Endodermal cell (in vitro differentiated cells): ENCODE measurements at regions not wholly inside any gene's neighbourhood (a gene's known extent, or its start where the extent isn't known, plus 50 kb on each side); places are given as distances from the start of the nearest gene placed in this dataset.
"Not testable (repeated sequence)": the region's sequence is repeated elsewhere in the genome, so short reads cannot be mapped to it uniquely, and the experiment has no call there.

ENCODE experiments used
- DNase-seq: peaks from one replicate; pipeline ENCODE4 v3.0.0-alpha.2; 2017
- H3K27ac ChIP-seq: 2 replicates; pipeline ENCODE4 v1.5.1; 2013; ENCODE audit warnings: mild to moderate bottlenecking, low read depth, low read length, moderate library complexity
- H3K27me3 ChIP-seq: 2 replicates; pipeline ENCODE4 v1.6.1; 2013; ENCODE audit warnings: mild to moderate bottlenecking, low read length, moderate library complexity; ENCODE audit not compliant: insufficient read depth, control insufficient read depth, poor library complexity, severe bottlenecking
- H3K36me3 ChIP-seq: 2 replicates; pipeline ENCODE4 v1.7.0; 2013; ENCODE audit warnings: mild to moderate bottlenecking, low read length, moderate library complexity; ENCODE audit not compliant: control insufficient read depth, insufficient read depth
- H3K4me1 ChIP-seq: one replicate; pipeline ENCODE4 v1.7.0; 2013; ENCODE audit warnings: low read length; ENCODE audit not compliant: control insufficient read depth, insufficient read depth
- H3K4me3 ChIP-seq: 2 replicates; pipeline ENCODE4 v1.5.1; 2013; ENCODE audit warnings: mild to moderate bottlenecking, low read length, moderate library complexity
- H3K9ac ChIP-seq: 2 replicates; pipeline ENCODE4 v1.6.1; 2013; ENCODE audit warnings: mild to moderate bottlenecking, low read length, moderate library complexity; ENCODE audit not compliant: poor library complexity, severe bottlenecking; ENCODE audit errors: extremely low read depth
- H3K9me3 ChIP-seq: 2 replicates; pipeline ENCODE4 v1.6.1; 2013; ENCODE audit warnings: mild to moderate bottlenecking, low read length, moderate library complexity; ENCODE audit not compliant: control insufficient read depth
- H3K27ac Mint-ChIP-seq: 2 replicates; pipeline ENCODE4 v1.8.0; 2020; ENCODE audit warnings: mixed read lengths
- H3K27me3 Mint-ChIP-seq: 2 replicates; pipeline ENCODE4 v1.8.0; 2021; ENCODE audit warnings: mild to moderate bottlenecking, mixed read lengths; ENCODE audit not compliant: insufficient read depth
- H3K36me3 Mint-ChIP-seq: 2 replicates; pipeline ENCODE4 v1.8.0; 2020; ENCODE audit warnings: low read depth, mixed read lengths
- H3K4me1 Mint-ChIP-seq: 2 replicates; pipeline ENCODE4 v1.8.0; 2020; ENCODE audit warnings: mixed read lengths
- H3K4me3 Mint-ChIP-seq: 2 replicates; pipeline ENCODE4 v1.8.0; 2020; ENCODE audit warnings: mild to moderate bottlenecking, moderate library complexity, mixed read lengths
- H3K9me3 Mint-ChIP-seq: 2 replicates; pipeline ENCODE4 v1.8.0; 2020; ENCODE audit warnings: mild to moderate bottlenecking, mixed read lengths
- WGBS, 2 experiments: methylation state at CpG; one replicate each; pipeline versions ENCODE4 v1.1.5 to v1.1.7; 2013; ENCODE audit warnings: missing lambda C conversion rate in 2 of 2, mixed read lengths in 1 of 2; ENCODE audit not compliant: insufficient coverage in 1 of 2, insufficient read length in 1 of 2; 5-methylcytosine and 5-hydroxymethylcytosine counted together
- TF ChIP-seq, protein P1 (sequence below): fragments of 200-600 bp; sonication (generic); conservative IDR thresholded peaks from 2 replicates; pipeline ENCODE4 v1.5.0; 2021; ENCODE audit warnings: antibody characterized with exemption, mild to moderate bottlenecking

DNA sequence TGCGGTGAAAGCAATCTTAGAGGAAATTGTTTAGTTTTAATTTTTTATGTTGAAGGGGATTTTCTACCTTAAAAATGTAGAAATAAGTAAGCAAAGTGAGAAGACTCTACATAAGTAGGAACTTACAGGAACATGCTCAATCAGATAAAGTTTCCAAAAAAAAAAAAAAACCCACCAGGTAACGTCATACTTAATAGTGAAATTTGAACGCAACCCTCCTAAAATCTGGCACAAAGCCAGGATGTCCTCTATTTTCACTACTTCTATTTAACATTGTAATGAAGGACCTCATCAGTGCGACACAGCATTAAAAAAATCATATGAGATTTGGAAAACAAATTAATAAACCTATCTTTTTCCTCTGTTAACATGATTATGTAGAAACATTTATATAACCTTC lies 135.0 kb upstream of the FAT4 start:
- TF ChIP-seq, protein P1, sequence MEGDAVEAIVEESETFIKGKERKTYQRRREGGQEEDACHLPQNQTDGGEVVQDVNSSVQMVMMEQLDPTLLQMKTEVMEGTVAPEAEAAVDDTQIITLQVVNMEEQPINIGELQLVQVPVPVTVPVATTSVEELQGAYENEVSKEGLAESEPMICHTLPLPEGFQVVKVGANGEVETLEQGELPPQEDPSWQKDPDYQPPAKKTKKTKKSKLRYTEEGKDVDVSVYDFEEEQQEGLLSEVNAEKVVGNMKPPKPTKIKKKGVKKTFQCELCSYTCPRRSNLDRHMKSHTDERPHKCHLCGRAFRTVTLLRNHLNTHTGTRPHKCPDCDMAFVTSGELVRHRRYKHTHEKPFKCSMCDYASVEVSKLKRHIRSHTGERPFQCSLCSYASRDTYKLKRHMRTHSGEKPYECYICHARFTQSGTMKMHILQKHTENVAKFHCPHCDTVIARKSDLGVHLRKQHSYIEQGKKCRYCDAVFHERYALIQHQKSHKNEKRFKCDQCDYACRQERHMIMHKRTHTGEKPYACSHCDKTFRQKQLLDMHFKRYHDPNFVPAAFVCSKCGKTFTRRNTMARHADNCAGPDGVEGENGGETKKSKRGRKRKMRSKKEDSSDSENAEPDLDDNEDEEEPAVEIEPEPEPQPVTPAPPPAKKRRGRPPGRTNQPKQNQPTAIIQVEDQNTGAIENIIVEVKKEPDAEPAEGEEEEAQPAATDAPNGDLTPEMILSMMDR: no peak
- H3K27ac ChIP-seq: no peak overlapping the region
- DNase-seq: no peak
- no peaks in the 10 kb centered on the region for H3K9me3 ChIP-seq
- Mint-ChIP-seq H3K4me3 (no peak overlapping the region), H3K36me3 (no peaks in the 10 kb centered on the region), H3K27me3 (no peaks in the 10 kb centered on the region), H3K9me3 (no peaks in the 10 kb centered on the region), H3K27ac (no peak overlapping the region), H3K4me1 (no peaks in the 10 kb centered on the region)
- no peak overlapping the region for H3K4me3 ChIP-seq
- 94% methylated on average over 4 of the region's 4 CpGs; no CpG with 5 or more reads in 1 of the 2 experiments for WGBS, 2 experiments
- H3K36me3 ChIP-seq: no peaks in the 10 kb centered on the region
- no peaks in the 10 kb centered on the region for H3K4me1 ChIP-seq
- H3K9ac ChIP-seq: no peak overlapping the region
- no peaks in the 10 kb centered on the region for H3K27me3 ChIP-seq

DNA sequence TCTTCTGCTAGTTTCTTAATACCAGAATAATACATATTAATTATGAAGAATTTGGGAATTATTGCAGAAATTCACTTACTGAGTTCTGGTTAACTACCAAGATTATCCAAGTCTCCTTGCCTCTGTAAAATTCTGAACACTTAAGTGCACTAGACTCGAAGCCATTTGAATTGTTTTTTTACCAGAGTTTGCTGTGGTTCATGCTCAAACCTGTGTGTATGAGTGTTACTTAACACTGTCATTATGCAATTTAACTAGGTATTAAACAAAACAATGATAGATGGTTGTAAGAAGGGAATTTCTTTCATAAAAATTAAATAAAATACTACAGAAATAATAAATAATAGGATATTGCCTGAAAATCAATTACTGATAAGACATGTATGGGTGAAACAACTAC lies 145.6 kb upstream of the FAT4 start:
- H3K4me1 ChIP-seq: no peaks in the 10 kb centered on the region
- no peaks in the 10 kb centered on the region for H3K9me3 ChIP-seq
- H3K36me3 ChIP-seq: no peaks in the 10 kb centered on the region
- Mint-ChIP-seq H3K27me3 (no peaks in the 10 kb centered on the region), H3K36me3 (no peaks in the 10 kb centered on the region), H3K27ac (no peak overlapping the region), H3K9me3 (peaks cover 2% of the 10 kb centered on the region), H3K4me3 (no peak overlapping the region), H3K4me1 (no peaks in the 10 kb centered on the region)
- H3K27ac ChIP-seq: no peak overlapping the region
- 95% methylated on average over 1 of the region's 1 CpG; no CpG with 5 or more reads in 1 of the 2 experiments for WGBS, 2 experiments
- no peak overlapping the region for H3K4me3 ChIP-seq
- no peaks in the 10 kb centered on the region for H3K27me3 ChIP-seq
- TF ChIP-seq, protein P1: no peak
- no peak overlapping the region for H3K9ac ChIP-seq
- no peak for DNase-seq

DNA sequence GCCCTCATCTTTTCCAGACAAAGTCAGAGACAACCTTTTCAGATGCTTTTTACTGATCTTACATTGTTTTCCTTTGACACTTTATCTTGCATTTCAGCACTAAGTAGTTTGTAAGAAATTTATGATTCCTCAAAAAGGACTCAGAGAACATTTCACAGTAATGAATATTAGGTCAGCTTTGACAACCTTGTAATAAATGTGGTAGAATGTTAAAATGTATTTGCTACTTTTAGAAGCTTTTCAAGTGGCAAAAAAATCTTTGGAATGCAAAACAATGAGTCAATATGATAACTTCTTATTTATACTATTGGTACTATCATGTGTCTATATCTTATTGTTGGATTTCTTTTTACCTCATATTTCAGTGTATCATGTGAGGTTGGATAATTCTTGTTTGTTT lies 146.2 kb upstream of the FAT4 start:
- no peaks in the 10 kb centered on the region for H3K4me1 ChIP-seq
- no peak overlapping the region for H3K9ac ChIP-seq
- Mint-ChIP-seq H3K36me3 (no peaks in the 10 kb centered on the region), H3K4me1 (no peaks in the 10 kb centered on the region), H3K4me3 (no peak overlapping the region), H3K27me3 (no peaks in the 10 kb centered on the region), H3K27ac (no peak overlapping the region), H3K9me3 (peaks cover 2% of the 10 kb centered on the region)
- H3K9me3 ChIP-seq: no peaks in the 10 kb centered on the region
- no peak overlapping the region for H3K27ac ChIP-seq
- TF ChIP-seq, protein P1: no peak
- DNase-seq: no peak
- H3K4me3 ChIP-seq: no peak overlapping the region
- H3K36me3 ChIP-seq: no peaks in the 10 kb centered on the region
- H3K27me3 ChIP-seq: no peaks in the 10 kb centered on the region

DNA sequence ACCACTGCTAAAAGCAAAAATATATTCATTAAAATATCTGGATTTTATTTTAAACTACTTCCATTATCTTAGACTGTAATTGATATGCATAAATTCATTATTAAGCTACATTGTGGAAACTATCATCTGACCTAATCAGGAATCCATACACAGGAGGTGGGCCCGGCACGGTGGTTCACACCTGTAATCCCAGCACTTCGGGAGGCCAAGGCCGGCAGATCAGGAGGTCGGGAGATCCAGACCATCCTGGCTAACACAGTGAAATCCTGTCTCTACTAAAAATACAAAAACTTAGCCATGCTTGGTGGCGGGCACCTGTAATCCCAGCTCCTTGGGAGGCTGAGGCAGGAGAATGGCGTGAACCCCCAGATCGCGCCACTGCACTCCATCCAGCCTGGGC lies 148.7 kb upstream of the FAT4 start:
- H3K36me3 Mint-ChIP-seq, H3K4me1 ChIP-seq, H3K9ac ChIP-seq, DNase-seq, H3K4me3 ChIP-seq, H3K27me3 ChIP-seq, H3K27me3 Mint-ChIP-seq, H3K36me3 ChIP-seq, H3K9me3 Mint-ChIP-seq, H3K4me1 Mint-ChIP-seq, H3K9me3 ChIP-seq, H3K27ac Mint-ChIP-seq, H3K4me3 Mint-ChIP-seq, H3K27ac ChIP-seq: not testable (repeated sequence)
- 95% methylated on average over 5 to 9 of the region's 9 CpGs for WGBS, 2 experiments
